ENCODE measurements at regions not wholly inside any gene's neighbourhood (a gene's known extent, or its start where the extent isn't known, plus 50 kb on each side); places are given as distances from the start of the nearest gene placed in this dataset.

DNA sequence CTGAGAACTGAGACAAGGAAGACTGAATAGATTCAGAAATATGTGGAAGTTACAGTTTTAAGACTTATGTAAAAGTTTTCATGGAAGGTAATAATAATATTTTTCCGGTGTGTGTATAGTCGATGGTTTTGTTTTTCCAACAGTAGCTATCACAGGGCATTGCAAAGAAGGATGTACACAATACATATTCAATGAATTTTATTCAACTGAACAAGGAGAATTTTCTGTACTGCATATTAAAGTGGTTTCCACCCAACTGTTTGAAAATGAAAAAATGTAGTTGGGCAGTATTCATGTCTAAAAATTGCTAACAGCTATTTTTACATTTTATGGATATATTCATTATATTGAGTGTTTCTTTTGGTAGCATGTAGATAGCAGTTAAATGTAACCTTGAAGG is 350.3 kb upstream of the ATP10A start:
- TF ChIP-seq, protein P1, sequence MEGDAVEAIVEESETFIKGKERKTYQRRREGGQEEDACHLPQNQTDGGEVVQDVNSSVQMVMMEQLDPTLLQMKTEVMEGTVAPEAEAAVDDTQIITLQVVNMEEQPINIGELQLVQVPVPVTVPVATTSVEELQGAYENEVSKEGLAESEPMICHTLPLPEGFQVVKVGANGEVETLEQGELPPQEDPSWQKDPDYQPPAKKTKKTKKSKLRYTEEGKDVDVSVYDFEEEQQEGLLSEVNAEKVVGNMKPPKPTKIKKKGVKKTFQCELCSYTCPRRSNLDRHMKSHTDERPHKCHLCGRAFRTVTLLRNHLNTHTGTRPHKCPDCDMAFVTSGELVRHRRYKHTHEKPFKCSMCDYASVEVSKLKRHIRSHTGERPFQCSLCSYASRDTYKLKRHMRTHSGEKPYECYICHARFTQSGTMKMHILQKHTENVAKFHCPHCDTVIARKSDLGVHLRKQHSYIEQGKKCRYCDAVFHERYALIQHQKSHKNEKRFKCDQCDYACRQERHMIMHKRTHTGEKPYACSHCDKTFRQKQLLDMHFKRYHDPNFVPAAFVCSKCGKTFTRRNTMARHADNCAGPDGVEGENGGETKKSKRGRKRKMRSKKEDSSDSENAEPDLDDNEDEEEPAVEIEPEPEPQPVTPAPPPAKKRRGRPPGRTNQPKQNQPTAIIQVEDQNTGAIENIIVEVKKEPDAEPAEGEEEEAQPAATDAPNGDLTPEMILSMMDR (IDR thresholded peaks at IDR 0.05) = no peak
- no peak for TF ChIP-seq POLR2AphosphoS5 (IDR thresholded peaks at IDR 0.05)
- no peak for TF ChIP-seq POLR2A (IDR thresholded peaks at IDR 0.05)
- TF ChIP-seq EP300 (IDR thresholded peaks at IDR 0.05) = no peak
